Smooth muscle cell (in vitro differentiated cells): ENCODE measurements at regions not wholly inside any gene's neighbourhood (a gene's known extent, or its start where the extent isn't known, plus 50 kb on each side); places are given as distances from the start of the nearest gene placed in this dataset.

Experiments
- DNase-seq: peaks from one replicate; lab custom pipeline; 2025; ENCODE audit not compliant: unreplicated experiment; lab: John Stamatoyannopoulos, UW
- H2AFZ ChIP-seq: fragments of 200-600 bp; sonication (generic); 2 replicates; pipeline ENCODE4 v1.6.0; 2016; ENCODE audit warnings: antibody characterized with exemption, low read depth, mild to moderate bottlenecking
- H3F3A ChIP-seq: fragments of 200-600 bp; sonication (generic); 2 replicates; pipeline ENCODE4 v1.6.0; 2017; ENCODE audit warnings: antibody characterized with exemption, low read depth
- H3K27ac ChIP-seq: fragments of 200-600 bp; sonication (generic); 2 replicates; pipeline ENCODE4 v1.5.1; 2016; ENCODE audit warnings: low read depth, mild to moderate bottlenecking
- H3K27me3 ChIP-seq: fragments of 200-600 bp; sonication (generic); 2 replicates; pipeline ENCODE4 v1.6.1; 2016; ENCODE audit warnings: low read depth, mild to moderate bottlenecking
- H3K36me3 ChIP-seq: fragments of 200-600 bp; sonication (generic); 2 replicates; pipeline ENCODE4 v1.5.1; 2016; ENCODE audit warnings: low read depth
- H3K4me1 ChIP-seq: fragments of 200-600 bp; sonication (generic); 2 replicates; pipeline ENCODE4 v1.5.1; 2016; ENCODE audit warnings: low read depth
- H3K4me2 ChIP-seq: fragments of 200-600 bp; sonication (generic); 2 replicates; pipeline ENCODE4 v1.6.0; 2016; ENCODE audit warnings: mild to moderate bottlenecking
- H3K4me3 ChIP-seq: fragments of 200-600 bp; sonication (generic); 2 replicates; pipeline ENCODE4 v1.5.1; 2016; ENCODE audit warnings: mild to moderate bottlenecking
- H3K79me2 ChIP-seq: fragments of 200-600 bp; sonication (generic); 2 replicates; pipeline ENCODE4 v1.6.0; 2016; ENCODE audit warnings: low read depth, mild to moderate bottlenecking
- H3K9ac ChIP-seq: fragments of 200-600 bp; sonication (generic); 2 replicates; pipeline ENCODE4 v1.6.0; 2016; ENCODE audit warnings: low read depth
- H3K9me3 ChIP-seq: fragments of 200-600 bp; sonication (generic); replicated peaks from 2 replicates; pipeline ENCODE4 v1.5.1; 2016; ENCODE audit warnings: low read depth
- H4K20me1 ChIP-seq: fragments of 200-600 bp; sonication (generic); 2 replicates; pipeline ENCODE4 v1.6.0; 2016; ENCODE audit warnings: low read depth
- WGBS: methylation state at CpG from one replicate; pipeline ENCODE4 v1.1.7; 2016; ENCODE audit warnings: low lambda C conversion rate; 5-methylcytosine and 5-hydroxymethylcytosine counted together
- TF ChIP-seq, protein P1 (sequence below): fragments of 200-600 bp; sonication (generic); IDR thresholded peaks from 2 replicates; pipeline ENCODE4 v1.5.1; 2017; ENCODE audit warnings: borderline replicate concordance, mild to moderate bottlenecking, antibody characterized with exemption; ENCODE audit not compliant: insufficient read depth, poor library complexity, severe bottlenecking

DNA sequence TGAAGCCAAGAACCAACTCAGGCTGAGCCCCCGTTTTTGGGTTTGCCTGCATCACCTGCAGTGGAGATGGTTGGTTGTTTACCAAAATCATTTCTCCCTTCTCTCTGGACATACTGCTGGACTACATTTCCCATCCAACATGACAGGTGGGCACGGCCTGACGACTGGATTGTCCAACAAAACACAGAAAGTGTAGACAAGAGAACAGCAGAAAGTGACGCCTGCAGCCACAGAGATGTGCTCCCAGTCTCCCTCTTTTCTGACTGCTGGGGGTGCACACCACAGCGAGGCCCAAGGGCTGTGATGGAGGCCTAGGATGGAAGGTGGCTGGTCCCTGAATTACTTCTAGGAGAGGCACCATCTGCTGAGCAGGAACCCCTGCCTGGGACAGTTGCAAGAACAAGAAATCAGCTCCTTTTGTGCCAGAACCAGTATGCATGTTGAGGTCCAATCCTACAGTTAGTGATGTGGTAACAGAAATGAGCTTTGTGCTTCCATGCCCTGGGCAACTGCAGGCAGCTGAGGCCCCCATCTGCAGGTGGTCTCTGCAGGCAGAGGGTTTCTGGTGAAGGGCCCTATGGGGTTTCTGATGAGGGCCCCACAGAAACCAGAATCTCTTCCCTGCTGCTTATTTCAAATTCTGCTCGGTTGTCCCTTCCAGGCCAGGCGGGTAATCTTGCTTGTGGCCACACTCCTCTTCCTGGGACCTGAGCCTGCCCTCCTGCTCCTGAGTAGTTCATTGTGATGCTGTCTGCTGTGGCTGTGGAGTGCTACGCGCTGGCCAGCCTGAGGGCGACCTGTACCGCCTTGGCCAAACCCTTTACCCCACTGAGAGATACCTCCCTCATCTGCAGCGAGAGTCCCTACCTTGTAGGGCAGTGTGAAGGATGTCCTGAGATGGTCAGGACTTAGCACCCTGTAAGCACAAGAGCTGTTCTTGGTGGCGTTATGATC lies 168.3 kb downstream of the ASB1 start:
- H3K4me1 ChIP-seq, result no peaks in the 10 kb centered on the region
- no peaks in the 10 kb centered on the region for H3K9me3 ChIP-seq
- no peak overlapping the region for H3K4me2 ChIP-seq
- TF ChIP-seq, protein P1, sequence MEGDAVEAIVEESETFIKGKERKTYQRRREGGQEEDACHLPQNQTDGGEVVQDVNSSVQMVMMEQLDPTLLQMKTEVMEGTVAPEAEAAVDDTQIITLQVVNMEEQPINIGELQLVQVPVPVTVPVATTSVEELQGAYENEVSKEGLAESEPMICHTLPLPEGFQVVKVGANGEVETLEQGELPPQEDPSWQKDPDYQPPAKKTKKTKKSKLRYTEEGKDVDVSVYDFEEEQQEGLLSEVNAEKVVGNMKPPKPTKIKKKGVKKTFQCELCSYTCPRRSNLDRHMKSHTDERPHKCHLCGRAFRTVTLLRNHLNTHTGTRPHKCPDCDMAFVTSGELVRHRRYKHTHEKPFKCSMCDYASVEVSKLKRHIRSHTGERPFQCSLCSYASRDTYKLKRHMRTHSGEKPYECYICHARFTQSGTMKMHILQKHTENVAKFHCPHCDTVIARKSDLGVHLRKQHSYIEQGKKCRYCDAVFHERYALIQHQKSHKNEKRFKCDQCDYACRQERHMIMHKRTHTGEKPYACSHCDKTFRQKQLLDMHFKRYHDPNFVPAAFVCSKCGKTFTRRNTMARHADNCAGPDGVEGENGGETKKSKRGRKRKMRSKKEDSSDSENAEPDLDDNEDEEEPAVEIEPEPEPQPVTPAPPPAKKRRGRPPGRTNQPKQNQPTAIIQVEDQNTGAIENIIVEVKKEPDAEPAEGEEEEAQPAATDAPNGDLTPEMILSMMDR, result no peak
- H2AFZ ChIP-seq, result no peak overlapping the region
- no peaks in the 10 kb centered on the region for H3K27me3 ChIP-seq
- H4K20me1 ChIP-seq, result no peaks in the 10 kb centered on the region
- H3K9ac ChIP-seq, result no peak overlapping the region
- no peak overlapping the region for H3K4me3 ChIP-seq
- 91% methylated on average over 13 of the region's 13 CpGs for WGBS
- DNase-seq, result no peak
- no peaks in the 10 kb centered on the region for H3K36me3 ChIP-seq
- H3K27ac ChIP-seq, result no peak overlapping the region
- H3F3A ChIP-seq, result no peaks in the 10 kb centered on the region
- no peaks in the 10 kb centered on the region for H3K79me2 ChIP-seq

DNA sequence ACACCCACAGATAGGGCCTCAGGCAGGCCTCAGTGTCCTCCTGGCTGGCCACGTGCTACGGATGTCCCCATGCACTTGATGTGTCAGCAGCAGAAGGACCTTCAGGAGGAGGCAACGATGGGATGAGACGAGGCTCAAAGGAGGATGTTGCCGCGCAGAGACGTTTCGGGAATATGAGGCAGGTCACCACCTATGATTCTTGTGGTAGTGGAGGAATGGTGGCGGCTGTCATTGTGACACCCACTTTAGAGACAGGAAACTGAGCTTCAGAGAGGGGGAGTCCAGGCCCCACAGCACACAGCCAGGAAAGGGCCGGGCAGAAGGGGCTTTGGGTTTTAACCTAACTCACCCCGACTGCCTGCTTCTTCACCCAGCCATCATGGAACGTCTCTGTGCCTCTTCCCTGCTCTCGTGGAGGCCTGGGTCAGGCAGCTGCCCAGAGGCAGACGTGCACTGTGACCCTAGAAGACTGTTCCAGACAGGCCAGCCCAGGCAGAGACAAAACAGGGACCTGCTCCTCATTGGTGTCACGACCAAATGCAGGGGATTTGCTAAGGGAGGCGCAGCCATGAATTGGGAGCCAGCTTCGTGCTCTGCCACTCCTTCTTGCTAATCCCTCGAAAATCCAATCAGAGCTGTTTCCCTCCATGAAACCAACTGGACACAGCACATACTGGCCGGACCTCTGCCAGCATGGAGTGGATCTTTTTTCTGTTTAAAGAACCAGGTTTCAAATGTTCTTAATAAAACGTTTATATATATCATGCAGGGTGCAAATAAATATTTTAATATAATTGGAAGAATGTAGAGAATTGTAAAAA lies 169.2 kb downstream of the ASB1 start:
- Histone ChIP-seq H3K36me3 (no peaks in the 10 kb centered on the region), H3K9ac (no peak overlapping the region), H3K27ac (no peak overlapping the region), H3K9me3 (no peaks in the 10 kb centered on the region), H3K4me3 (no peak overlapping the region), H3K4me2 (no peak overlapping the region), H3K79me2 (no peaks in the 10 kb centered on the region), H3K4me1 (no peaks in the 10 kb centered on the region), H3F3A (no peaks in the 10 kb centered on the region), H2AFZ (no peak overlapping the region), H3K27me3 (no peaks in the 10 kb centered on the region), H4K20me1 (no peaks in the 10 kb centered on the region)
- no peak for DNase-seq
- TF ChIP-seq, protein P1, result no peak
- WGBS, result 90% methylated on average over 20 of the region's 20 CpGs

DNA sequence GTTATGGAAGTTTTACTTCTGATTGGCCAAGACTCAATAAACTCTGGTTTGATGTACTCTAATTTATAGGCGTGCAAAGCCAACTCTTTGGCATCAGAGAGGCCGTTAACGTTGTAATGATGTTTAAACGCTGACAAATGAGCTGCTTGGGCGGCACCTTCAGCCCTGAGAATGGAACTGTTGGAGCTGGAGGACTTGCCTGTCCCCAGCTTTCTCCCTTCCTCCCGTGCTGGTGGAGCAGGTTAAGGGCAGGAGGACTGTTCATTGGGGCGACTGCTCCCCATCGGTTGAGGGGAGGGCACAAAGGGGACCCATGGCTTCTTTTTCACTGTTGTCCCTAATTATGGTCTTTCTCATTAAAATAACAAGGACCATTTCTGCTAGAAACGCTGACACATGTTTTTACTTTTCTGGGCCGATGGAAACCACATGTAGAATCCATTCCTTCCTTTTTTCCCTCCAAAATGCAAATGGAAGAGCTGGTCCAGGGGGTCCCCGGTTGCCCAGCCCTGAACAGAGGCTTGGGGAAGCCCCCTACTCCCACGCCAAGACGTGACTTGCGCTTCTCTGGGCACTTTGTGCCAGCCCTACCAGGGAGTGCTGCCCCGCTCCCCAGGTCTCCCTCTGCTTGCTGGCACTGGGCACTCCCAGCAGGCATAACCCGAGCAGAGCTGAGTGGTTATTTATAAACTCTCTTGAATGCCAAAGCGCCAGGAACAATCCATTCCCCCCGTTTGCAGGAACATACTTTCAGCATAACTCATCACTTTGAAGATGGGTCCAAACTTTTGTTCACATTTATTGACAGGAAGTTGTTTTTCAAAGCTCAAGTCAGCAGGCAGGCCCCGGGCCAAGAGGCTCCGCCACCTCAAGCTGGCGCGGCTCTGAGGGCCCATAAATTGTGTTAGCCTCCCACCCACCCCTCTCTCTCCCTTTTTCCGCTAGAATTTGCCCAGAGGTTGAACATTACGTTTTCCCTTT lies 170.1 kb downstream of the ASB1 start:
- H3K9me3 ChIP-seq, result no peaks in the 10 kb centered on the region
- DNase-seq, result no peak
- 74% methylated on average over 24 of the region's 24 CpGs for WGBS
- H3K4me1 ChIP-seq, result no peaks in the 10 kb centered on the region
- H3K9ac ChIP-seq, result no peak overlapping the region
- H3K79me2 ChIP-seq, result no peaks in the 10 kb centered on the region
- no peaks in the 10 kb centered on the region for H4K20me1 ChIP-seq
- no peak overlapping the region for H3K4me2 ChIP-seq
- TF ChIP-seq, protein P1, result no peak
- no peaks in the 10 kb centered on the region for H3F3A ChIP-seq
- no peak overlapping the region for H2AFZ ChIP-seq
- no peaks in the 10 kb centered on the region for H3K27me3 ChIP-seq
- H3K4me3 ChIP-seq, result no peak overlapping the region
- no peaks in the 10 kb centered on the region for H3K36me3 ChIP-seq
- H3K27ac ChIP-seq, result no peak overlapping the region
